IPS-20b (cell line): ENCODE measurements at regions not wholly inside any gene's neighbourhood (a gene's known extent, or its start where the extent isn't known, plus 50 kb on each side); places are given as distances from the start of the nearest gene placed in this dataset.

ENCODE experiments used
- H3K27ac ChIP-seq: one replicate; pipeline ENCODE4 v1.5.1; 2013; ENCODE audit warnings: low read length
- H3K27me3 ChIP-seq: 2 replicates; pipeline ENCODE4 v1.6.1; 2013; ENCODE audit warnings: mild to moderate bottlenecking, low read length, inconsistent platforms; ENCODE audit not compliant: insufficient read depth
- H3K36me3 ChIP-seq: 2 replicates; pipeline ENCODE4 v1.6.1; 2013; ENCODE audit warnings: low read depth, mild to moderate bottlenecking, inconsistent platforms, low read length, moderate library complexity; ENCODE audit not compliant: insufficient read depth
- H3K4me1 ChIP-seq: 2 replicates; pipeline ENCODE4 v1.6.1; 2013; ENCODE audit warnings: mild to moderate bottlenecking, control low read depth, inconsistent platforms, low read length, moderate library complexity; ENCODE audit not compliant: insufficient read depth
- H3K4me3 ChIP-seq: 2 replicates; pipeline ENCODE4 v1.5.1; 2013; ENCODE audit warnings: mild to moderate bottlenecking, low read length, inconsistent platforms
- H3K9ac ChIP-seq: 2 replicates; pipeline ENCODE4 v1.6.1; 2013; ENCODE audit warnings: low read depth, mild to moderate bottlenecking, inconsistent platforms, low read length, moderate library complexity
- H3K9me3 ChIP-seq: 2 replicates; pipeline ENCODE4 v1.6.1; 2013; ENCODE audit warnings: mild to moderate bottlenecking, low read depth, low read length, inconsistent platforms; ENCODE audit not compliant: insufficient read depth

DNA sequence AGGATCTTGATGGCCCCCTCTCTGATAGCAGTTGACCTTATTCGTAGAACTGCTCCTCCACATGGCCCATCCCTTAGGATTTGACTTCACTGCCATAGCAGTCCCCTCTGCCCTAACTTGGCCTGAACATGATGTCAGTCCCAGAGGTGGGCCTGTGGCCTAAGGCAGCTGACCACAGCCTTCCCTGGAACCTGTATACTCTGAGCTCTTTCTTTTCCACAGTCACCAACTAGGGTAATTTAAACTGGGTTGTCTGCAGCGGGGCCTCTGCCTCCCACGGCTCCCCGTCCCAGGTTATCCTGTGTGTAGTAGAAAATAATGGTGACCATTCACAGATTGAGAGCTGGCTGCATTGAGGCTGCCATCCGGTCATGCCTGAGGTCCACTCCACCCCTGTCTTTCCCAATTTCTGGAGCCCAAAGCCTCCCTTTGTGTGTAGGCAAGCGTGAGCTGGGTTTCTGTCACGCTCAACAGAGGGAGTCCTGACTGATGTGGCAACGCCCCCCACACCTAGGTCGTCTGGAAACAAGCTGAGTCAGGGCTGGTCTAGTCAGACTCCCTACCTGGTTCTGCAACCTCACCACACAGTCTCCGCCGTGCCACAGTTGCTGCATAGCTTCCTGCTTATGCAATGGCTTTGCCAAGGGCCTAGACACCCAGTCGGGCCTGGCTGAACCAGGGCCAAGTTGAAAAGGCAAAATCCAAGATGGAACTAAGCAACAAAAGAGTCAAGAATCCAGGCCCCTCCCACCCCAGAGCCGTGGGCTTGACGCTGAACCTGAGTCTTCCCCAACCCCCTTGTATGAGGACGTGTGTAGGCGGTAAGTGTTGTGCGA lies 284.5 kb downstream of the XXYLT1 start:
- Histone ChIP-seq H3K36me3 (no peaks in the 10 kb centered on the region), H3K9ac (no peak overlapping the region), H3K4me1 (no peaks in the 10 kb centered on the region), H3K27ac (no peak overlapping the region), H3K4me3 (no peak overlapping the region), H3K27me3 (peaks cover 6% of the 10 kb centered on the region; the same call in 1 of the 2 replicates), H3K9me3 (no peaks in the 10 kb centered on the region)

DNA sequence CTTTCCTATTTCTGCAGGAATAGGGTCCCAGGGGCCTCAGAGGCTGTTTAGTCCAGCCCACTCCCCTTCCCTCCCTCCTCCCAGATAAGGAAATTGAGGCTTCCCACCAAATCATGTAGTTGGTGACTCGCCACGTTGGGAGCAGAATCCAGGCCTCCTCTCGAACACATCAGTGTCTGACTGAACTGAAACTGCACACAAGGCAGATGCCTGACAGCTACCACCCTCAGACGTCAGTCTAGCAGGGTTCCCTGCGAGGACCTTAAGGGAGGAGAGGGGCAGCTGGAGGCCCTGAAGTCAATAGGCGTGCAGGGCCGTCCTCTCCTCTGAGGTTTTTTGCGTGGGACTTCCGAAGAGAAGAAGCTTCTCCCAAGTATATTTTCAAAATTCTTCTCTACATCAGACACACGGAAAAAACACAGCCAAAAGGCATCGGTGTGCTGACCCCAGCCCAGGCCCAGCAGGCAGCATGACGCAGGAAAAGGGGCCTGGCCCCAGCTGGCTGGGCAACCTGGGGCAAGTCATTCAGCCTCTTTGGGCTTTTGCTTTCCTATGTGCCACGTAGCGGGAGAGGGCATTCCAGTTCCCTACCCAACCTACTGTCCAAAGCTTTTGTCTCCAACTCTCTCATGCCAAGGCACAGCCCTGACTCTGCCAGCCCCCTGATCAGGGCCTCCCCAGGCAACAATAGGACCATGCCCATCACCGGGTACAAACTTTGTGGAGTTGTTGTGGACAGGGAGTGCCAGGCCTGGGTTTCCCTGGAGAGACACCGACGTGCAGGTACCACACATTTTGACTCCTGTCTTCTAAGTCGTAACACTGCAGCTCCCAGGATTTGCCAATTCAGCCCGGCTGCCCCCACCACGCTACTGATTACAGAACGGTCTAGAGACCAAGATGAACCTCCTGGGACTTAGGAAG lies 283.1 kb downstream of the XXYLT1 start:
- no peak overlapping the region for H3K27ac ChIP-seq
- no peaks in the 10 kb centered on the region for H3K36me3 ChIP-seq
- no peaks in the 10 kb centered on the region for H3K9me3 ChIP-seq
- peaks cover 6% of the 10 kb centered on the region; the same call in 1 of the 2 replicates for H3K27me3 ChIP-seq
- no peak overlapping the region for H3K9ac ChIP-seq
- no peaks in the 10 kb centered on the region for H3K4me1 ChIP-seq
- no peak overlapping the region for H3K4me3 ChIP-seq

DNA sequence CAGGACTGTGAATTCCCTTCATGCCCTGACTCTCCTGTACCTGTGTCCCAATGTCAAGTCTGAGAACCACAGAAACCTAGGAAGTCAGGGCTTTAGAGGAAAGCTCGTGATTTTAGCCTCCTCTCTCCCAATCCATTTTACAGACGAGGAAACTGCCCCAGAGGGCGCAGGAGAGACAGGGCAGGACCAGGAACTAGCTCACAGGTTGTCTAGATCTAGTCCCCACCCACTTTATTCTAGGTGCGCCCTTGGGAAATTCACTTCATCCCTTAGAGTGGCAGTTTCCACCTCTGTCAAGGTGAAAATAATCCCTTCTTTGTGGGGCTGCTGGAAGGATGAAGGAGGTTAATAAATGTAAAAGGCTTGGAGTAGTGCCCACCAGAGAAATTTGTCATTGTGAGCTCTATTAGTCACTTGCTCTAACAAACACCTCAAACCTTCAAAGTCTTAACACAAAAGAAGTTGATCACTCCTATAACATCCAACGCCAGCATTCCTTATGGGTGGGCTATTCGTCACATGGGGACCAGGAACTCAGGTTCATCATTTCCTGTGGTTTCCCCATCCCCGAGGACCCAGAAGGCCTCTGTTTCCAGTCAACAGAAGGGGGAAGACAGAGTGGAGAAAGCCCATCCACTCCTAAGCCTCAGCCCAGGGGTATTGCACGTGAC lies 282.3 kb downstream of the XXYLT1 start:
- Histone ChIP-seq H3K27ac (no peak overlapping the region), H3K27me3 (peaks cover 6% of the 10 kb centered on the region; the same call in 1 of the 2 replicates)

DNA sequence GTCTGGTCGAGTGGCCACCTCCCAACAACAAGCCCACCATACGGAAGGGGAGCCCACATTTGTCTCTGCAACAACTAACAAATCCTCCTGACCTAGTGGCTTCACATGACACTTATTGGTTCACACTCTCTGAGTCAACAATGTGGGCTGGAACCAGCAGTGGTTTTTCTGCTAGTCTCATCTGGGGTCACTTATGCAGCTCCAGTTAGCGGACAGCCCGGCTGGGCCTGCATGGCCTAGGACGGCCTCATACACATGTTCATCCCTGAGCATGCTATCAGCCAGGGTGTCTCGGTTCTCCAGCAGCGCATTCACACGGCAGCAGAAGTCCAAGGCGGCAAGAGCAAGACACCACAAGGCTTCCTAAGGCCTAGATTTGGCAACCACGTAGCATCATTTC lies 281.7 kb downstream of the XXYLT1 start:
- no peaks in the 10 kb centered on the region for H3K9me3 ChIP-seq
- no peak overlapping the region for H3K9ac ChIP-seq
- H3K36me3 ChIP-seq: no peaks in the 10 kb centered on the region
- peaks cover 4% of the 10 kb centered on the region; the same call in 1 of the 2 replicates for H3K27me3 ChIP-seq
- H3K4me1 ChIP-seq: no peaks in the 10 kb centered on the region
- no peak overlapping the region for H3K27ac ChIP-seq
- H3K4me3 ChIP-seq: no peak overlapping the region

More for the DNA sequence above, 282.3 kb downstream of the XXYLT1 start:
- H3K36me3 ChIP-seq: no peaks in the 10 kb centered on the region
- H3K9me3 ChIP-seq: no peaks in the 10 kb centered on the region
- H3K4me1 ChIP-seq: no peaks in the 10 kb centered on the region
- no peak overlapping the region for H3K4me3 ChIP-seq
- no peak overlapping the region for H3K9ac ChIP-seq

DNA sequence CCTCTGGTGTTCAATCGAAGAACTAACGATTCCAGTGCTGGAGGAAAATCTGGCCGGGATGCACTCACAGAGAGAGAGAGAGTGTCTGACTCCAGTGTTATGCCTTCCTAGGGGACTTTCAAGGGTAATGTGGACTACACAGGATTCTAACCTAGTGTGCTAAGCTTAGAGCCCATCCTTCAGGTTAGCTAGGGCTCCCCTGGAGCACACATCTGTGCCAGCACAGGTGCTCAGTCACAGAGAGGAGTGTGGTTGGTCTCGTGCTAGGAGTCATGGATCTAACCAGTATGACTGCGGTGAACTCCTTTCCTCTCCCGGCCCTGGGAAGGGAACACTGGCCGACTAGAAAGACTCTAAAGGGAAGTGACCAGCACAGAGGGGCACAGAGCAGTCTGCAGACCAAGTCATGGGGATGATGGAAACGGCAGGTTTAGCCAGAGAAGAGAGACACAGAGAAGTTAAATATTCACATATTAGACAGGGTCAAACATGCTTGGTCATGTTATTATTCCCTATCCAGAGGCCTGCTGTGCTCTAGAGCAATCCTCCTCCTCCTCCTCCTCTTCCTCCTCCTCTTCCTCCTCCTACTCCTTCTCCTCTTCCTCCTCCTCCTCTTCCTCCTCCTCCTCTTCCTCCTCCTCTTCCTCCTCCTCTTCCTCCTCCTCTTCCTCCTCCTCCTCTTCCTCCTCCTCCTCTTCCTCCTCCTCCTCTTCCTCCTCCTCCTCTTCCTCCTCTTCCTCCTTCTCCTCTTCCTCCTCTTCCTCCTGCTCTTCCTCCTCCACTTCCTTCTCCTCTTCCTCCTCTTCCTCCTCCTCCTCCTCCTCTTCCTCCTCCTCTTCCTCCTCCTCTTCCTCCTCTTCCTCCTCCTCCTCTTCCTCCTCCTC lies 280.3 kb downstream of the XXYLT1 start:
- Histone ChIP-seq H3K27ac (no peak overlapping the region), H3K27me3 (no peaks in the 10 kb centered on the region), H3K36me3 (no peaks in the 10 kb centered on the region), H3K9me3 (no peaks in the 10 kb centered on the region), H3K4me3 (no peak overlapping the region), H3K9ac (no peak overlapping the region), H3K4me1 (no peaks in the 10 kb centered on the region)

DNA sequence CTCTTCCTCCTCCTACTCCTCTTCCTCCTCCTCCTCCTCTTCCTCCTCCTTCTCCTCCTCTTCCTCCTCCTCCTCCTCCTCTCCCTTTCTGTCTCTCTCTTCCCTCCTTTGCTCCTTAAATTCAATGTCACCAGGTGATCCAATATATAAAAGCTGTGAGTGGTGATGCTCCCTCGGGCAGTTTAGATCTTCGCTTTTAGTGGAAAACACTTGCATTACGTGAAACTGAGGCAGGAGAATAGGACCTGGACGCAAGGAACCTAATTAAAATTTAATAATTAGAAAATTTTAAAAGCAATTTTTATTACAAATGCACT lies 279.7 kb downstream of the XXYLT1 start:
- Histone ChIP-seq H3K27ac (no peak overlapping the region), H3K36me3 (no peaks in the 10 kb centered on the region), H3K4me1 (no peaks in the 10 kb centered on the region), H3K4me3 (no peak overlapping the region), H3K9me3 (no peaks in the 10 kb centered on the region), H3K27me3 (no peaks in the 10 kb centered on the region), H3K9ac (no peak overlapping the region)

DNA sequence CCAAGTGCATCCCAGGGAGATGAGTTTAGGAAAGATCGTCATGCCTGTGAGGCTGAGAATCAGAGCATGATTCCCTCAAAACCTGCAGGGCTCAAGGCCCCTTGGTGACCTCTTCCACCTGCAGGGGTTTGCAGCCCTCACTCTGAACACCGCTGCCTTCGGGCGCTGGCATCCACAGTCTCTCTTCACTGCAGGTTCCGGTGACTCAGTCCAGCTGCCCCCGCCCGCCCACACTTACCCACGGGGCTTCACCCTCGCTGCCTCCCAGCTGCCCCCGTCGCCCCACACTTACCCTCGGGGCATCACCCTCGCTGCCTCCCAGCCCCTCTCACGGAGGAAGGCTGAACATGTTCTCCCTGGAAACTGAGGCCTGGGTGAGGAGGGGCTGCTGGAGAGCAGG lies 277.1 kb downstream of the XXYLT1 start:
- Histone ChIP-seq H3K9ac (no peak overlapping the region), H3K36me3 (no peaks in the 10 kb centered on the region), H3K9me3 (no peaks in the 10 kb centered on the region), H3K27me3 (no peaks in the 10 kb centered on the region), H3K27ac (no peak overlapping the region), H3K4me1 (no peaks in the 10 kb centered on the region), H3K4me3 (no peak overlapping the region)

DNA sequence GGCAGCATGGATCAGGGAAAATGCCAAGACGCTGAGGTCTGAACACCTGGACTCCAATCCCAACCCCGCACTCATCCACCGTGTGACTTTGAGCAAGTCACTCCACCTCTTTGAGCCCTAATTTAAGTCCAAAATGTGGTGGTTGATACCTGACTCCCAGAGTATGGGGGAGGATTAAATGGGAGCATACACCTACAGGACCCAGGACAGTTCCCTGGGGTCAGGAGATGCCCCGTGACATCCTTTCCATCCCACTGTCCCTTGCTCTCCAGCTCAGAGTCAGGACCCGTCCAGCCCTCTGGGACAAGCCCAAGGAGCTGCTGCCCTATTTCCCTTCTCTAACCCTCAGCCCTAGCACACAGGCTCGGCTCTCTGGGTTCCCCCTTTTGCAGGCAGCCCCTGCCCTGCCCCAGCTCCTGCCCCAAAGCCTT lies 276.4 kb downstream of the XXYLT1 start:
- Histone ChIP-seq H3K36me3 (no peaks in the 10 kb centered on the region), H3K4me3 (no peak overlapping the region), H3K9me3 (no peaks in the 10 kb centered on the region), H3K9ac (no peak overlapping the region), H3K27me3 (no peaks in the 10 kb centered on the region), H3K4me1 (no peaks in the 10 kb centered on the region), H3K27ac (no peak overlapping the region)

DNA sequence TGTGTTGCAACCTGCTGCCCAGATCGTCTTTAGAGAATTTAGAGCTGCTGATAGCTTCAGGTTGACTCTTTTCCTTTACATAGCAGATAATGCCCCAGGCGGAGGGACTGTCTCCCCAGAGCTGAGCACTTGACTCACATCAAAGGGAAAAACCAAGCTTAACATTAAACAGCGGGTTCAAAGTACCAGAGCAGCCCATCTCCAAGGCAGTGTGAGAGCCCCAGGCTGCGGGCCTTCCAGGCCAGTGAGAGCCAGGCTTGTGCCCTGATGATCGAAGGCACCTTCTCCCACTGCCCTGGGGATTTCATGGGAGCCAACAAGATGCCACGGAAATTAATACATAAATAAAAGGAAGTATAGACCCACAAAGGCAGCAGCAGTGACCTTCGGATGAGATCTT lies 275.6 kb downstream of the XXYLT1 start:
- no peak overlapping the region for H3K9ac ChIP-seq
- no peaks in the 10 kb centered on the region for H3K36me3 ChIP-seq
- no peak overlapping the region for H3K4me3 ChIP-seq
- no peaks in the 10 kb centered on the region for H3K4me1 ChIP-seq
- H3K27me3 ChIP-seq: no peaks in the 10 kb centered on the region
- no peaks in the 10 kb centered on the region for H3K9me3 ChIP-seq
- no peak overlapping the region for H3K27ac ChIP-seq

DNA sequence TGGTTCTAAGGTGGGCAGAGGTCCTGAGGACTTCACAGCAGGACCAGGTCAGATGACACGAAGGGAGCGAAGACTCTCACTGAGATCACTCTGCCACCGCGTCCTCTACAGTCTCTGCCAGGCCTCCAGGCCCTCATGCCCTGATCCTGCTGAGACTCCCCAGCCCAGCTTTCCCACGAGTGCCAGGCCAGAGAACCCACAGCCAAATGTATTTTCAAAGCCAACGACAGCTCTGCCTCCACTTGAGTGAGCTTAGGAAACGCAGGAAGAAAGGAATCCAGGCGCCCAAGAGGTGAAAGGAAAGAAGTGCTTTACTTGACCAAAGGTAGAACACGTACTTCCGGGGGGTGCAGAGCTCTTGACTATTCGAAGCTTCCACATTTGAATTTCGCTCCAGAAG lies 275.0 kb downstream of the XXYLT1 start:
- Histone ChIP-seq H3K36me3 (no peaks in the 10 kb centered on the region), H3K4me1 (no peaks in the 10 kb centered on the region), H3K27ac (no peak overlapping the region), H3K27me3 (no peaks in the 10 kb centered on the region), H3K9ac (no peak overlapping the region), H3K9me3 (no peaks in the 10 kb centered on the region), H3K4me3 (no peak overlapping the region)

DNA sequence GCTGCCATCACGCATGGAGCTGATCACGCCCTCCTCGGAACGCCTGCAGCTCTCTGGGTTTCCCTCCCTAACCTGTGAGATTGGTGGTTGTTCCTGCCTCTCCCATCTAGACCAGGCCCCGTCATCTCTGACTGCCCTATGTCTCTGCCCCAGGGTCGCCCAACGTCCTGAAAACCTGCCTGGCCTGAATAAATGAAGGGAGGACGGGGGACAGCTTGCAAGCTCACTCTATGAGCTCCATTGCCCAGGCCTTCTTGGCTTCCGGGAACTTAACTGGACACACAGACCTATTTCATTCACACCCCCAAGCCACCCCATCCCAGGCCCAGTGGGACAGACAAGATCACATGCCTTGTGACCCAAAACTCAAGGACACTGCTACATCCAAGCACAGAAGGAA lies 274.2 kb downstream of the XXYLT1 start:
- no peaks in the 10 kb centered on the region for H3K27me3 ChIP-seq
- H3K4me1 ChIP-seq: no peaks in the 10 kb centered on the region
- H3K9me3 ChIP-seq: no peaks in the 10 kb centered on the region
- no peaks in the 10 kb centered on the region for H3K36me3 ChIP-seq
- no peak overlapping the region for H3K4me3 ChIP-seq
- H3K9ac ChIP-seq: no peak overlapping the region
- H3K27ac ChIP-seq: no peak overlapping the region
